ENCODE measurements at regions not wholly inside any gene's neighbourhood (a gene's known extent, or its start where the extent isn't known, plus 50 kb on each side); places are given as distances from the start of the nearest gene placed in this dataset.

- no peak for TF ChIP-seq CTCF (conservative IDR thresholded peaks at IDR 0.05; ENCODE audit: low read depth, low read length)
- TF ChIP-seq EZH2 (IDR thresholded peaks at IDR 0.05; ENCODE audit: low read length, unreplicated experiment): no peak
Measured at GRCh38 chr18:52156166-52156565, 183.8 kb upstream of the DCC start.
